Pulmonary artery endothelial cell (primary cell): ENCODE measurements at regions not wholly inside any gene's neighbourhood (a gene's known extent, or its start where the extent isn't known, plus 50 kb on each side); places are given as distances from the start of the nearest gene placed in this dataset.
"Not testable (repeated sequence)": the region's sequence is repeated elsewhere in the genome, so short reads cannot be mapped to it uniquely, and the experiment has no call there.

Source experiments
- DNase-seq: peaks from one replicate; pipeline ENCODE4 v3.0.0-alpha.2; 2011; ENCODE audit warnings: low read depth, low spot score

DNA sequence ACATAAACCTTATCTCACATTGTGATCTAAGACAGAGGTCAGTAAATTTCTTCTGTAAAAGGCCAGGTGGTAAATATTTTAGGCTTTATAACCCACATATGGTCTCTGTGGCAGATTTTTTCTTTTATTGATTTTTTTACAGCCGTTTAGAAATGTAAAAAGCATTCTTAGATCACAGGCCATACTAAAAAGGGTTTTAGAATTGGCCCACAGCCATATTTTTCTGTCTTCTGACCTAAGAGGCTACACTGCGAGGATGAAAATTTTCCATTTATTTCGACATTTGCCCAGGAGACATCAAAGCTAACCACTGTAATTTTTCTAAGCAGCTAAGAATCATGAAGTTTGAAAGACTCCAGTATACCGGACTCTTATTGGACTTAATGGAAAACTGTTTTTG lies 377.2 kb upstream of the SGO1 start:
- no peak for DNase-seq

DNA sequence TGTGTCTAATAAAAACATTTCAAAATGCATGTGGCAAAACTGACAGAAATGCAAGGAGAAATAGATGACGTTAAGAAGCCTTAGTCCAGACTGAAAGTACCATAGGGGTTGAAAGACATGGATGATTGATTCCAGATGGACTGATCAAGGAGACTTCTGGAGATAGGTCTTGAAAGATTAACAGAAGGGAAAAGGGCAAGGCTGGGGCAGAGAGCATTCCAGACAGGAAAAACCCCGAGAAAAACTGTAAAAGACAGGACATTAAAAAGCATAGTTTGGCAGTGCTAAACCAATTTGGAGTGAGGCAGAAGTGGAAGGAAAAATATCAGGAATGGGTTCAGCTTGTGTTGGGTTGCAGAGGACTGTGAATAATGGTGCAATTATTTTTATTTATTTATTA lies 375.2 kb upstream of the SGO1 start:
- DNase-seq: no peak

DNA sequence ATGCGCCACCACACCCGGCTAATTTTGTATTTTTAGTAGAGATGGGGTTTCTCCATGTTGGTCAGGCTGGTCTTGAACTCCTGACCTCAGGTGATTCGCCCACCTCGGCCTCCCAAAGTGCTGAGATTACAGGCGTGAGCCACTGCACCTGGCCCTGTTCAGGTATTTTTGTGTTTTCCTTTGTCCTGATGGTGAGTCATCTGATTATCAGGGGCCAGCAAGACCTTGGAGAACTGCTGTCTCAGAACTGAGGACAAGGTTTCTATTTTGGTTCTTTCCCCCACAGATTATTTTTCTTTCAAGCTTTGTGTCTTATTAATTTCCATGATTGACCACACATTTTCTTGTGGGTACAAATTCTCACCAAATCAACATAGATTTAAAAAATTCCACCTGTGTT lies 374.4 kb upstream of the SGO1 start:
- not testable (repeated sequence) for DNase-seq

DNA sequence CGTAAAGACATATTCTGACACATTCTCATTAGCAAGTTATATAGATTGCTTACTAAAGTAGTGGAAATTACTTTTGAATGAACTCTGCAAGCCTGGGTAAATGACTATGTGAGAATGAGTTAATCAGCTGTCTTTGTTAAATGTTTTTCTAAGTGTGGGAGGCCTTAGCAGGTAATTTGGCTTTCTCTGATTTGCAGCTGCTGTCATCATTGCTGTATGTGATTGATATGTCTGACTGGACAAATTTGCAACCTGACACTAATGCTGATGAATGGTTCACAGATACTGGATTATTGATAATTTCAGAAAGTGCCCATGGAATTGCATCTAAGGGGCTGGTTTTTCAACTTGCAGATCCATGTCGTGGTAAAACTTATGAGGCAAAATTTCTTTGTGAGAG lies 372.2 kb upstream of the SGO1 start:
- DNase-seq: no peak

DNA sequence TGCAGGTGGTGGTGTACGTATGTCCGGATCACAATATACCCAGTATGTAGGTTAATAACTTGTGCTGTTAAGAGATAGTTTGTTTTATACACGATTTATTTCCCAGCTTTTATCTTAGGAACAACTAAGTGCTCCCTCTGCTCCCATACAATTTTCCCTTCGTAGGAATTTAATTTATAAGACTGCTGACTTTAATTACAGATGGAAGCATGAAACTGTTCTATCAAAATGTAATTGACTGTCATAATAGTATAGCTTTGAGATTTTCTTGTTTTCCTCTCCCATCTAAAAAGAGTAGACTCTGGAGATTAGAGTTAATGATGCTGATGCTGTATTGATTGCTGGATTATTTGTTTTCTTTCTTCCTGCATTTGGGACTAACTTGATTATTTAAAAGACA lies 370.7 kb upstream of the SGO1 start:
- DNase-seq: no peak

DNA sequence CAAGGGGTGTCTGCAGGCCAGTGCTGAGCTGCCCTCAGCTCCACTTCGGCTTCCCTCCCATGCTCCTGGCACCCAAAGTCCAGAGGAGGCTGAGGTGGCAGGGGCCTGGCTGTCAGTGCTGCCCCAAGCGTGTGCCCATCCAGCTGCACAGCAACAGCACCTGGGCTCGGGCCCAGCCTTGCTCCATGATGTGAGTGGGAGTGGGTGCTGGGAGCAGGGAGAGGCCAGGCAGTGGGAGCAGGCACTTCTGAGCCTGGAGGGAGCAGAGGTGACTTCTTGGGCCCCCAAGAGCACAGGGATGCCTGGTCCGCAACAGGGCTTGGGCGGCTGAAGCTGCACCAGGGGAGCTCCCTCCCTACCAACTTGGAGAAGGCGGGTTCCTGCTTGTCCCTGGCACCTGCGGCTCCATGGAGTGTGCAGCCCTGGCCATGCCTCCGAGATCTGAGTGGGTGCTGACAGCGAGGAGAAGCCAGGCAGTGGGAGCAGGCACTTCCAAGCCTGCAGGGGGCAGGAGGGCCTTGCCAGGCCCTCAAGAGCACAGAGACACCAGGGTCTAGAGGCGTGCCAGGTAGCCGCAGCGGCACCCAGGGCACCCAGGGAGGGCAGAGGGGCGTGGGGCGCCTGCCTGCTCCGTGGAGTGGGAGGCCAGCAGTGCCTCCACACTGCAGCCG lies 366.7 kb upstream of the SGO1 start:
- no peak for DNase-seq

DNA sequence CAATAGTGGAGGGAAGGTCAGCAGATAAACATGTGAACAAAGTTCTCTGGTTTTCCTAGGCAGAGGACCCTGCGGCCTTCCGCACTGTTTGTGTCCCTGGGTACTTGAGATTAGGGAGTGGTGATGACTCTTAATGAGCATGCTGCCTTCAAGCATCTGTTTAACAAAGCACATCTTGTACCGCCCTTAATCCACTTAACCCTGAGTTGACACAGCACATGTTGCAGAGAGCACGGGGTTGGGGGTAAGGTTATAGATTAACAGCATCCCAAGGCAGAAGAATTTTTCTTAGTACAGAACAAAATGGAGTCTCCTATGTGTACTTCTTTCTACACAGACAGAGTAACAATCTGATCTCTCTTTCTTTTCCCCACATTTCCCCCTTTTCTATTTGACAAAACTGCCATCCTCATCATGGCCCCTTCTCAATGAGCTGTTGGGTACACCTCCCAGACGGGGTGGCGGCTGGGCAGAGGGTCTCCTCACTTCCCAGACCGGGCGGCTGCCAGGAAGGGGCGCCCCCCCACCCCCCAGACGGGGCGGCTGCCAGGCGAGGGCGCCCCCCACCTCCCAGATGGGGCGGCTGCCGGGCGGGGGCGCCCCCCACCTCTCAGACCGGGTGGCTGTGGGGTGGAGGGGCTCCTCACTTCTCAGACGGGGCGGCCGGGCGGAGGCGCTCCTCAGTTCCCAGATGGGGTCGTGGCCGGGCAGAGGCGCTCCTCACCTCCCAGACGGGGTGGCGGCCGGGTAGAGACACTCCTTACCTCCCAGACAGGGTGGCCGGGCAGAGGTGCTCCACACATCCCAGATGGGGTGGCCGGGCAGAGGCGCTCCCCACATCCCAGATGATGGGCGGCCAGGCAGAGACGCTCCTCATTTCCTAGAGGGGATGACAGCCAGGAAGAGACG lies 361.6 kb upstream of the SGO1 start:
- DNase-seq: not testable (repeated sequence)

DNA sequence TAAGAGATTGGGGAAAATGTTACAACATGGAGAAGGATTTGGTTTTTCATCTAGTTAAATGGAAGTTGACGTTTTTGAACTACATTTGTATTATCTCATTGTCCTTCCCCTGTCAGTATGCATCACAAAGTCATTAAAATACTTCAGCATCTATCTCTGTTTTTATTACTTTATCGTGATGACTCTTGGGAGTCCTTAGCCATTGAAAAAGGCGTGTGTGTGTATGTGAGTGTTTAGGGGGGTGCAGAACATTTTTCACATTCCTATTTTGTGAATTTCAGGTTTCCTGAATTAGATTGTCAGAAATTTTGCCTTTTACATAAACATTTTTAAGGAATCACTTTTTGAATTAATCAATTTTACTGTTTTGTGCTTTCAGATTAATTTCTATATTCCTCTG lies 360.6 kb upstream of the SGO1 start:
- DNase-seq: no peak

DNA sequence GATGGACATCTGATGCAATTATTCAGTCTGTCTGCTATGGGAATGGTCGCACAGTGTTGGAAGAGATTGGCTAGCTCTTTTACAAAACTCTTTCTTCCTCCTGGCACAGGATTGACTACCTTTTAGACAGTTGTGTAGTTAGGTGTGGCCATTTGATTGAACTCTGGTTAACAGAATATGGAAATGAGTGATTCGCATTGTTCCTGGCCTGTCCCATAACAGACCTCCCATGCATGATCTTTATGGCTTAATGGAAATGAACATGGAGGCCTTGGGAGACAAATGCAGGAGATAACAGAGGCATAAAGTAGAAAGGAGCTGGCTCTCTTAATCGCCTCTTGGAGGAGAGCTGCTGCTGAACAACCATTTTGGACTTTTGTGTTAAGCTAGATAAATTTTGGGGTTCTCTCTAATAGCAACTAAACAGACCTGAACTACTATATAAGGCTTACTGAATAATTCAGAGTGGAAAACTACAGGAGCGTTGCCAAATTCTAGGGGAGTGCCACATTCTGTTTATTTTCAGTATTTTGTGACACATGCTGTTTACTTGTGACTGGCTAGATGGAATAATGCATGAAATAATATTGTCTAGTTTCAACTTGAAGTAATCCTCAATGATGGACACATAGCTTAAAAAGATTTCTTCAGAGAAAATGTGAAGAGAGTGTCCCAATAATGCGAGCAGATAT lies 357.7 kb upstream of the SGO1 start:
- no peak for DNase-seq

DNA sequence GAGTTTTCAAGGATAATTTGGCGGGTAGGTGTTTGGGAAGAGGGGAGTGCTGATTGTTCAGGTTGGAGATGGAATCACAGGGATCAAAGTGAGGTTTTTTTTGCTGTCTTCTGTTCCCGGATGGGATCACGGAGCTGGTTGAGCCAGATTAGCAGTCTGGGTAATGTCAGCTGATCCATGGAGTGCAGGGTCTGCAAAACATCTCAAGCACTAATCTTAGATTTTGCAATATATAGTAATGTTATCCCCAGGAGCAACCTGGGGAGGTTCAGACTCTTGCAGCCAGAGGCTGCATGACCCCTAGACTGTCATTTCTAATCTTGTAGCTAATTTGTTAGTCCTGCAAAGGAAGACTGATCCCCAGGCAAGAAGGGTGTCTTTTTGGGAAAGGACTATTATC lies 354.1 kb upstream of the SGO1 start:
- no peak for DNase-seq

DNA sequence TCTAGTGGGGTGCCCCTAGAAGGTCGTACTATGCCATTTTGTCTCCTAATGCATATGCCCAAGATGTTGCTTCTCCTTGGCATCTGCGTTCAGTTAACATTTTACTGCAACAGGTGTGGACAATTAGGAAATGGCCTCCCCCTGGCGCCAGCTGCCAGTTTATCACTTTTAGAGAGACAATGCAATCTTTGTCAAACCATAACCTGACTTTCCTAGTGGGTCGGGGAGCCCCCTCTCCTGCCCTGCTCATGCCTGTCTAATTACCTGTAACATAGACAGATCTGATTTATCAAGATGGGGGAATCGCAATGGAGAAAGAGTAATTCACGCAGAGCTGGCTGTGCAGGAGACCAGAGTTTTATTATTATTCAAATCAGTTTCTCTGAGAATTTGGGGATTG lies 353.7 kb upstream of the SGO1 start:
- no peak for DNase-seq

DNA sequence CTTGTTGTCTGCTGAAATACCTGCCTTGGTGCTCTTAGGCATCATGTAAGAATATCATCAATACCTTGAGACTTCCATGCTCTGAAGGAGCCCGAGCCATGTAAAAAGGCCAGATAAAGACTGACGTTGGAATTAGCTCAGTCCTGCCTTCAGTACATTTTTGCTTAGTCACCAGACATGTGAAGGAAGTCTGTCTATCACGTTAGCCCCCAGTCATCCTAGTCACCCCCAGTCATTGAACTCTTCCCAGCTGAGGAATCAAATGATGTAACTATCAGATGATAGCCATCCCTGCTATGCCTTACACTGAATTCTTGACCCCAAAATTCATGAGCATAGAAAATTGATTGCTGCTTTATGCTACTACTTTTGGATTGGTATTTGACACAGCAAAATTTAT lies 351.2 kb upstream of the SGO1 start:
- DNase-seq: no peak

DNA sequence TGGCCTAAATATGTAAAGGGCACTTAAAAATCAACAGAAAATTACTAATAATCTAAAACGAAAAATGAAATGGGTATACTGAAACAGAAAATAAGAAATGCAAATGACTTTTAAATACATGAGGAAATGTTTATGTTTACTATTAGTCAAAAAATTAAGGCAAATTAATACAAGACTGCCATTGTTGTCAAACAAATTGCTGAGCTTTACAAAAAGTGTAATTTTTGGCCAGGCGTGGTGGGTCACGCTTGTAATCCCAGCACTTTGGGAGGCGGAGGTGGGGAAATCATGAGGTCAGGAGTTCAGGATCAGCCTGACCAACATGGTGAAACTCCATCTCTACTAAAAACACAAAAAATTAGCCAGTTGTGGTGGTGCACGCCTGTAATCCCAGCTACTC lies 343.9 kb upstream of the SGO1 start:
- no peak for DNase-seq

DNA sequence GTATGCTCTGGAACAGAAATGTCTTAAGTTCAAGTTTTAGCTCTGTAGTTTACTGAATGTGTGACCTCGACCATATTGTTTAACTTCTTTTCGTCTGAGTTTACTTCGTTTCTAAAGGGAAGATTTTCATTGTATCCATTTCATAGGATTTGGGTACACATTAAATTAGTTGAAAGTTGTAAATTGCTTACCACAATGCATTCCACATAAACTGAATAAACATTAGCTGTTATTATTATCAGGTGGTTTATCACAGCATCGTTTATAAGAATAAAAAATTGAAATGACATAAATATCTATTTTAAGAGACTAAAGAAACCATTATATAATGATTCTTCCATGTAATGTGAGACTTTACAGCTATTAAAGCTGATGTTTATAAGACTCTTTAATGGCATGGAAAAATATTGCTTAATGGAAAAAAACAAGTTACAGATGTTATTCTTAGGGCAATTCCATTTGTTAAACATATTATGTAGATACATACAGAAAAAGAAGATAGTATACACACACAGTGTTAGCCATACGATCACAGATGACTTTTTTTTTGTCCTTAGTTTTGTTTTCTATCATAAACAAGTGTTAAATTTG lies 342.3 kb upstream of the SGO1 start:
- no peak for DNase-seq

DNA sequence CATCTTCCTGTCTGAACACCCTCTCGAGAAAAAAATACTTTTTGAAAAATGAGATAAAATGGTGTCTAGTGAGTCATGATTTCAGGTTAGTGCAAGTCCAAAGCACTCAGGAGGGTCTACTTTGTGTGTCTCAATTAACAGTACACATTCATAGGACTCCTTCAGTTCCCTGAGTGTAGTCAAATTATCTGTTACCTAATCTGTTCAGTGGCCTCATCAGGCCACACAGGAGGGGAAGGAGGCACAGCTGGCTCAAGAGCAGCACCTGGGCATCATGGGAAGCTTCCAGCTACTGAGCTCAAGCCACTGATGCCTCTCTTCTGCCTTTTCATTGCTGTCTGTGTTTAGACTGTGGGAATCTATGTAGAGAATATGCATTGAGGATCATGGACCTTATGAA lies 341.4 kb upstream of the SGO1 start:
- DNase-seq: no peak

DNA sequence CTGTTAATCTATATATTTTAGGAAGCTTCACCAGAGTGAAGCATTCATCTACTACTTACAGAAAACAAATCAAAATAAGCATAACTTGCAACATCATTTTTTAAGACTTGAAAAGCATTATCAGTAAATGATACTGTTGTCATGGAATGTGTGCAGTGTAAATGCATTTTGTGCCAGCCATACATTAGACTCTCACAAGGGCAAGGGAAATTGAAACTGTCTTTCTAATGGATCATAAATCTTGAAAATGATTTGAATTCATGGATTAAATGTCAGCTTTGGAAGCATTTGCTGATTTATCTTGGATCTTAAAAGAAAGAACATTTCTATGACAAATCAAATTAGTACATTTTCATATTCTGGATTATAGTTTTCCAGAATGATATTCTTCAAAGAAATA lies 338.3 kb upstream of the SGO1 start:
- no peak for DNase-seq

DNA sequence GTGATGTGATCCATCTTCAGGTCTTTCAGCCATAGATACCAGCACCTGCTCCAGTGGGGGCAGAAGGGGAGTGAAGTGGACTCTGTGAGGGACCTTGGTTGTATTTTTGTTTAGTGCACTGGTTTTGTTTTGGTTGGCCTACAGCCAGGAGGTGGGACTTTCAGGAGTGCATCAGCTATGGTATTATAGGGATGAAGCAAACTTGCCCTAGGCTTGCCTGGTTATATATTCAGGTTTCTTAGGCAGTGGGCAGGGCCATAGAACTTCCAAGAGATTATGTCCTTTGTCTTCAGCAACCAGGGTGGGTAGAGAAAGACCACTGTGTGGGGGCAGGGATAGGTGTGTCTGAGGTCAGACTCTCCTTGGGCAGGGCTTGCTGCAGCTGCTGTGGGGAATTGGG lies 337.3 kb upstream of the SGO1 start:
- no peak for DNase-seq

DNA sequence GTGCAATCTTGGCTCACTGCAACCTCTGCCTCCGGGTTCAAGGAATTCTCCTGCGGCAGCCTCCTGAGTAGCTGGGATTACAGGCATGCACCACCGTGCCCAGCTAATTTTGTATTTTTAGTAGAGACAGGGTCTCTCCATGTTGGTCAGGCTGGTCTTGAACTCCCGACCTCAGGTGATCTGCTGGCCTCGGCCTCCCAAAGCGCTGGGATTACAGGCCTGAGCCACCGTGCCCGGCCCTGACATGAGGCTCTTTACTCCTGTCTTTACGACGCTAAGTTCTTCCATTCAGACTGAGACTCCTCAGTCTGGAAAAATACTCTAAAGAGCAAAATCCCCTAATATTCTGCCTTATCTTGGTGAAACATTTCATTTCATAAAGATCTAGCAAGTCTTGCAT lies 331.3 kb upstream of the SGO1 start:
- DNase-seq: not testable (repeated sequence)

DNA sequence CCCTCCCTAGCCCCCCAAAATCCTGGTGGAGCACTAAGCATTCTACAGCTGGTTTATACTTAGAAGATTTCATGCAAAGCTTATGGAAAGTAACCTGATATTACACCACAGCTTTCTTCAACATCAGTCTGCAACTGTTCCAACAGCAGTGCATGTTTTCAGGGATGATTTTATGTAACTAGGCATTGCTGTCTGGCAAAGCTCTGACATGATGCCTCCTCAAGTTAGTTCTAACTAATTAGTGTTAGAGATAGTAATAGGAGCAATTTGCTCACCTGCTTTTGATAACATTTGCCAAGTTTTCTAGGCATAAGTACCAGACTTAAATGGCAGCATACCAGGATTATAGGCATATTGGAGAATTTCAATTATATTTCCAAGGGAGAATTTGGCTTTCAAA lies 330.3 kb upstream of the SGO1 start:
- DNase-seq: no peak

DNA sequence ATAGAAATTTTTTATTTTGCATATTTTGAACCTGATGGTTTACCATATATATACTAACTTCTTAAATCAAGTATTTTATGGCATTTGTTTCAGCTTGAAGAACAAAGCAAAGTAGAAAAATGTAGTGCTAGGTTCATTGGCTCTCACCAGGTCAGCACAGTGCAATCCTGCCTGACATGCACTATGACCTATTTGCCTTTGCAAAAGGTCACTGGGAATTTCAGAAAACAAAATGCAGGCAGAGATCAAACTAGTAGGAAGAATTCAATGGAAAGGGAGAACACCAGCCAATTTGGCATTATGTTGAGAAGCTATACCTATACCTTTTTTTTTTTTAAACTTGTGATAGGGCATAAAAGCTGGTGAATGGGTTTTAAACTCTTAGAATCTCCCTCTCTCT lies 329.8 kb upstream of the SGO1 start:
- DNase-seq: no peak

DNA sequence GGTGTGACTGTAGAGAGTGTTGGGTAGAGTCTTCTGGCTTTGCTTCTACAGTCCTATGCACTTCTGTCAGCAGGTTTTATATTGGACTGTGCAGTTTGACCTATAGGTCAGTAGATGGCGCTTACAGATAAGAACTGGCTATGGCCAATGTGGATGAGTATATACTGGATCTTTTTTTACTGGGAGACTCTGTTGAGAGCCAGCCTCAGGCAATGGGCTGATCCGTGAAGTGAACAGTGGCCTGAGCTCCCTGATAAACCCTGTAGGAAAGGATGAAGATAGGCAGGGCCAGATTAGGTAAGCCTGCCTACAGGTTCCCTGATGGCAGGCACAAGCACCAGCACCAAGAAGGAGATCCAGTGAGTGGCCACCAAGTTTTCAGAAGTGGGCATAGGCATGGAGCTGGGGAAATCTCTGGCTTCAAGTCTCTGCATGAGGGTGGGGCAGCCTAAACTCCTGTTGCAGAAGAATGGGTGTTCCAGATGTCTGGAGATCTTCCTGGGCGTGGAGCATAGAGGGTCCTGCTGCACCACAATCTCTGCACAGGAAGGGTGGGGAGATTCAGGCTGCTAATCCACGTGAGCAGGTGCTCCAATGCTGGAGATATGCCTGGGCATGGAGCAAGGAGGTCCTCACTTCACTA lies 326.0 kb upstream of the SGO1 start:
- DNase-seq: peak; percentile 13

DNA sequence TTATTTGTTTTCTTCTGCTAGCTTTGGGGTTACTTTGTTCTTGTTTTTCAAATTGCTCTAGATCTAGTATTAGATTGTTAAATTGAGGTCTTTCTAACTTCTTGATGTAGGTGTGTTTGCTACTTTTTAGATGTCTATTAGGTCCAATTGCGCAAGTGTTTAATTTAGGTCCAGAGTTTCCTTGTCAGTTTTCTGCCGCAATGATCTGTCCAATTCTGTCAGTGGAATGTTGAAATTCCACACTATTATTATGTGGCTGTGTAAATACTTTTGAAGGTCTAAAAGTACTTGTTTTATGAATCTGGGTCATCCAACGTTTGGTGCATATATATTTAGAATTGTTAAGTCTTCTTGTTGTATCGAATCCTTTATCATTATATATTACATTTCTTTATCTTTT lies 324.4 kb upstream of the SGO1 start:
- no peak for DNase-seq
